GM20000 (cell line): ENCODE measurements at regions not wholly inside any gene's neighbourhood (a gene's known extent, or its start where the extent isn't known, plus 50 kb on each side); places are given as distances from the start of the nearest gene placed in this dataset.

Experiments used
- DNase-seq: peaks from one replicate; pipeline ENCODE4 v3.0.0; 2012; ENCODE audit warnings: low spot score
- CTCF ChIP-seq: IDR thresholded peaks from 2 replicates; pipeline ENCODE4 v1.5.1; 2012; ENCODE audit warnings: mild to moderate bottlenecking, control low read depth; ENCODE audit errors: extremely low read depth, missing control alignments

GRCh38 chr4:136838607-136839006 is 693.7 kb downstream of the PCDH18 start:
- no peak for DNase-seq
- TF ChIP-seq CTCF: no peak

GRCh38 chr4:136831553-136831952 is 700.7 kb downstream of the PCDH18 start:
- TF ChIP-seq CTCF: no peak
- DNase-seq: no peak

- TF ChIP-seq CTCF: no peak
- DNase-seq: no peak
Measured at GRCh38 chr4:136829280-136829679, 703.0 kb downstream of the PCDH18 start.

- DNase-seq: no peak
- no peak for TF ChIP-seq CTCF
Measured at GRCh38 chr4:136823020-136823419, 709.3 kb downstream of the PCDH18 start.

GRCh38 chr4:136818811-136819330 is 713.4 kb downstream of the PCDH18 start:
- TF ChIP-seq CTCF: no peak
- DNase-seq: no peak

- TF ChIP-seq CTCF: no peak
- no peak for DNase-seq
Measured at GRCh38 chr4:136812100-136812880, 720.0 kb downstream of the PCDH18 start.

- no peak for DNase-seq
- TF ChIP-seq CTCF: no peak
Measured at GRCh38 chr4:136811496-136812077, 720.7 kb downstream of the PCDH18 start.
